K562 (cell line): ENCODE measurements at regions not wholly inside any gene's neighbourhood (a gene's known extent, or its start where the extent isn't known, plus 50 kb on each side); places are given as distances from the start of the nearest gene placed in this dataset.

Source experiments
- ATAC-seq: fragments of 200-7000 bp; cut with Tn5 transposase; 3 replicates; pipeline ENCODE4 v1.9.1; 2020; ENCODE audit warnings: moderate library complexity
- BruUV-seq: library from RNA; stranded (reverse); fragments of 400-500 nt; replicated peaks from 2 replicates; lab custom pipeline; 2021; lab: Mats Ljungman, UMichigan
- CTCF ChIA-PET: fragments of 300-600 bp; formaldehyde crosslinking; extraction: SDS; loops from one replicate; lab custom pipeline; 2021; ENCODE audit warnings: low intra/inter-chr PET ratio; lab: Yijun Ruan, JAX
- POLR2A ChIA-PET: fragments of 300-600, 350-650 bp; sonication (Branson Sonifier 250); formaldehyde crosslinking; extraction: SDS; loops from one replicate; lab custom pipeline; 2021; ENCODE audit warnings: antibody characterized with exemption, inconsistent platforms; lab: Yijun Ruan, JAX
- DNase-seq, 4 experiments: peaks; one replicate each; pipeline versions ENCODE4 v3.0.0 to v3.0.0-alpha.2; 2011 to 2018; ENCODE audit warnings: low spot score in 3 of 4, mixed read lengths in 3 of 4; ENCODE audit errors: extremely low read depth in 1 of 4
- FAIRE-seq: peaks from 2 replicates; lab custom pipeline; 2011; peaks lifted over from hg19 to GRCh38; lab: Jason Lieb, UNC
- H2AFZ ChIP-seq: 2 replicates; pipeline ENCODE4 v1.6.0; 2011; ENCODE audit warnings: low read depth, low read length, control low read depth, inconsistent platforms
- H3K27ac ChIP-seq: fragments of 200-600 bp; 3 replicates; pipeline ENCODE4 v1.8.0; 2011; ENCODE audit warnings: low read depth, mild to moderate bottlenecking, control low read depth, inconsistent platforms, low read length, moderate library complexity, mixed read lengths; ENCODE audit errors: extremely low read depth
- H3K27me3 ChIP-seq, 2 experiments: fragments of 300-600 bp in 1 of 2; 2 replicates in 1 of 2; 3 replicates in 1 of 2; pipeline versions ENCODE4 v1.6.0 to v1.8.0; 2011; ENCODE audit warnings: inconsistent platforms in 2 of 2, low read length in 2 of 2, mild to moderate bottlenecking in 1 of 2, mixed read lengths in 1 of 2, moderate library complexity in 1 of 2; ENCODE audit not compliant: control insufficient read depth in 2 of 2, insufficient read depth in 2 of 2
- H3K36me3 ChIP-seq: fragments of 300-600 bp; 3 replicates; pipeline ENCODE4 v1.8.0; 2011; ENCODE audit warnings: mild to moderate bottlenecking, low read length, inconsistent platforms; ENCODE audit not compliant: control insufficient read depth, insufficient read depth
- H3K4me1 ChIP-seq, 2 experiments: fragments of 200-600 bp in 1 of 2; replicated peaks in 1 of 2; 2 replicates in 1 of 2; 3 replicates in 1 of 2; pipeline versions ENCODE4 v1.5.1 to v1.8.0; 2011; ENCODE audit warnings: inconsistent platforms in 2 of 2, low read length in 2 of 2, mild to moderate bottlenecking in 1 of 2, mixed read lengths in 1 of 2, moderate library complexity in 1 of 2; ENCODE audit not compliant: control insufficient read depth in 2 of 2, insufficient read depth in 2 of 2
- H3K4me2 ChIP-seq: 2 replicates; pipeline ENCODE4 v1.6.1; 2011; ENCODE audit warnings: low read length, control low read depth, inconsistent platforms, mixed read lengths; ENCODE audit not compliant: insufficient read depth
- H3K4me3 ChIP-seq: fragments of 200-600 bp; sonication (generic), shearing (Covaris generic); 2 replicates; pipeline ENCODE4 v1.5.1; 2016; ENCODE audit warnings: control low read depth, inconsistent platforms
- H3K79me2 ChIP-seq: fragments of 200-600 bp; 3 replicates; pipeline ENCODE4 v1.8.0; 2011; ENCODE audit warnings: low read length, inconsistent platforms; ENCODE audit not compliant: control insufficient read depth, insufficient read depth
- H3K9ac ChIP-seq, 2 experiments: 2 replicates each; pipeline versions ENCODE4 v1.6.0 to v1.6.1; 2011; ENCODE audit warnings: low read depth in 2 of 2, low read length in 2 of 2, control low read depth in 1 of 2, inconsistent platforms in 1 of 2, mild to moderate bottlenecking in 1 of 2, mixed read lengths in 1 of 2; ENCODE audit not compliant: insufficient read depth in 1 of 2
- H3K9me1 ChIP-seq: one replicate; pipeline ENCODE4 v1.6.0; 2011; ENCODE audit warnings: inconsistent platforms, mild to moderate bottlenecking, low read length, moderate library complexity; ENCODE audit not compliant: control insufficient read depth, insufficient read depth
- H3K9me3 ChIP-seq: replicated peaks from 2 replicates; pipeline ENCODE4 v1.5.1; 2011; ENCODE audit warnings: low read depth, low read length, inconsistent platforms; ENCODE audit not compliant: control insufficient read depth, insufficient read depth
- H4K20me1 ChIP-seq: replicated peaks from 2 replicates; pipeline ENCODE4 v1.6.1; 2011; ENCODE audit warnings: low read length, inconsistent platforms, mixed read lengths; ENCODE audit not compliant: control insufficient read depth, insufficient read depth
- CHD2 ChIP-seq: IDR thresholded peaks from 2 replicates; pipeline ENCODE4 v1.6.1; 2011; ENCODE audit warnings: low read depth, low read length
- FOXJ2 ChIP-seq: fragments of 200-800 bp; sonication (Bioruptor generic); IDR thresholded peaks from 2 replicates; pipeline ENCODE4 v1.6.1; 2016; ENCODE audit warnings: missing genetic modification characterization, missing compliant biosample characterization
- HDAC3 ChIP-seq: fragments of 450-650 bp; IDR thresholded peaks from 2 replicates; pipeline ENCODE4 v1.6.1; 2018; ENCODE audit warnings: borderline replicate concordance, mild to moderate bottlenecking, moderate library complexity; ENCODE audit not compliant: partially characterized antibody
- HNRNPH1 ChIP-seq: fragments of 200-400 bp; formaldehyde crosslinking; optimal IDR thresholded peaks from 2 replicates; pipeline ENCODE3; 2017; ENCODE audit warnings: low read depth, mild to moderate bottlenecking, low read length, moderate library complexity
- ILF3 ChIP-seq: fragments of 450-650 bp; IDR thresholded peaks from 2 replicates; pipeline ENCODE4 v1.6.1; 2018; ENCODE audit warnings: antibody characterized with exemption, mild to moderate bottlenecking, moderate library complexity, borderline replicate concordance
- NR0B1 ChIP-seq: fragments of 450-650 bp; IDR thresholded peaks from one replicate; pipeline ENCODE4 v1.6.1; 2018; ENCODE audit warnings: mild to moderate bottlenecking, moderate library complexity; ENCODE audit not compliant: partially characterized antibody
- ZBED1 ChIP-seq: IDR thresholded peaks from 2 replicates; pipeline ENCODE4 v1.6.1; 2014
- ZNF512 ChIP-seq: IDR thresholded peaks from 2 replicates; pipeline ENCODE4 v1.6.1; 2016; ENCODE audit warnings: missing genetic modification characterization, missing compliant biosample characterization
- WGBS: fragments of 100-300 bp; shearing (Covaris generic); methylation state at CpG from one replicate; pipeline ENCODE4 v1.1.6; 2016; ENCODE audit warnings: low coverage, mixed read lengths; ENCODE audit not compliant: insufficient coverage; ENCODE audit errors: missing lambda C conversion rate; 5-methylcytosine and 5-hydroxymethylcytosine counted together
- in situ Hi-C: fragments of 300-500 bp; cut with MboI; formaldehyde crosslinking; loops from 4 replicates; pipeline ENCODE4 v1.15.0; 2018; ENCODE audit warnings: inconsistent platforms, mixed read lengths
- intact Hi-C: fragments of 100-400 bp; cut with micrococcal nuclease; formaldehyde crosslinking; loops from 2 replicates; pipeline ENCODE4 v1.14.2; 2022
- TF ChIP-seq, protein P1 (sequence below): fragments of 450-650 bp; conservative IDR thresholded peaks from 2 replicates; pipeline ENCODE4 v1.6.1; 2016; ENCODE audit warnings: missing genetic modification characterization, low read depth, mild to moderate bottlenecking, control low read depth, missing compliant biosample characterization
- TF ChIP-seq, protein P2 (sequence below): IDR thresholded peaks from 3 replicates; pipeline ENCODE4 v1.6.1; 2011; ENCODE audit warnings: borderline replicate concordance, mild to moderate bottlenecking, moderate library complexity; ENCODE audit not compliant: insufficient read length; ENCODE audit errors: extremely low read depth
- TF ChIP-seq, protein P3 (sequence below): sonication (generic); formaldehyde crosslinking; IDR thresholded peaks from 2 replicates; pipeline ENCODE4 v1.8.0; 2022; ENCODE audit warnings: missing genetic modification reagents, mild to moderate bottlenecking, borderline replicate concordance

DNA sequence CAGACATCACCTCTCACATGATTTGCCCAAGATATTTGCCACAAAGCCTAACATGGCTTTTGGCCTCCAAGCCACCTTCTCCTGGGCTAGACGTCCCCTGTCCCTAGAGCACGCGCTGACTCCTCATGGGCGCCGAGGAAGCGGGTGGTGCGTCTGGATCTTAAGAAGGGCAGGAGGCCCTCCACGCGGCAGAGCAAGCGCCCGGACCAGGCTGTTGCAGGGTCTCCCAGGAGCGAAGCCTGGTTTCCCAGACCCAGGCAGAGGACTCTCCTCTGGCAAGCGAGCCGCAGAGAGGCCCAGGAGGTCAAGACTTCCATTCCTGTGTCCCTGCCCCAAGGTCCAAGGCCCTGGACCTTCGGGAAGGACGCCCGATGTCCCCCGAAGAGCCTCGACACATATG lies 101.7 kb upstream of the TTC34 start:
- Histone ChIP-seq H3K9me3 (no peaks in the 10 kb centered on the region), H3K36me3 (no peaks in the 10 kb centered on the region), H3K27ac (no peak overlapping the region), H3K4me1 (peaks cover 0 to 5% of the 10 kb centered on the region in 2 experiments; a peak in 1 of 5 replicates), H3K4me2 (no peak overlapping the region), H2AFZ (no peak overlapping the region), H3K9me1 (no peaks in the 10 kb centered on the region), H3K79me2 (no peaks in the 10 kb centered on the region), H3K4me3 (no peak overlapping the region), H3K9ac (no peak overlapping the region; a peak in 1 of 4 replicates), H3K27me3 (peaks cover 13 to 55% of the 10 kb centered on the region in 2 experiments; a peak in 3 of 5 replicates), H4K20me1 (peaks cover 14% of the 10 kb centered on the region; the same call in 1 of the 2 replicates)
- ChIA-PET POLR2A (no interaction called here), CTCF (no interaction called here)
- in situ Hi-C loops = loop anchor here (25.0 kb wide), 1 partner anchor 216 kb away; no protein-coding TSS in a partner anchor
- intact Hi-C loops = no loop called here
- WGBS = 1% methylated on average over 19 of the region's 19 CpGs
- no TSS peak for BruUV-seq
- FAIRE-seq (no peak), ATAC-seq (no peak), DNase-seq (no peak)
- TF ChIP-seq FOXJ2 (tag) = no peak
- TF ChIP-seq, protein P1, sequence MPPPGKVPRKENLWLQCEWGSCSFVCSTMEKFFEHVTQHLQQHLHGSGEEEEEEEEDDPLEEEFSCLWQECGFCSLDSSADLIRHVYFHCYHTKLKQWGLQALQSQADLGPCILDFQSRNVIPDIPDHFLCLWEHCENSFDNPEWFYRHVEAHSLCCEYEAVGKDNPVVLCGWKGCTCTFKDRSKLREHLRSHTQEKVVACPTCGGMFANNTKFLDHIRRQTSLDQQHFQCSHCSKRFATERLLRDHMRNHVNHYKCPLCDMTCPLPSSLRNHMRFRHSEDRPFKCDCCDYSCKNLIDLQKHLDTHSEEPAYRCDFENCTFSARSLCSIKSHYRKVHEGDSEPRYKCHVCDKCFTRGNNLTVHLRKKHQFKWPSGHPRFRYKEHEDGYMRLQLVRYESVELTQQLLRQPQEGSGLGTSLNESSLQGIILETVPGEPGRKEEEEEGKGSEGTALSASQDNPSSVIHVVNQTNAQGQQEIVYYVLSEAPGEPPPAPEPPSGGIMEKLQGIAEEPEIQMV = no peak
- TF ChIP-seq, protein P2, sequence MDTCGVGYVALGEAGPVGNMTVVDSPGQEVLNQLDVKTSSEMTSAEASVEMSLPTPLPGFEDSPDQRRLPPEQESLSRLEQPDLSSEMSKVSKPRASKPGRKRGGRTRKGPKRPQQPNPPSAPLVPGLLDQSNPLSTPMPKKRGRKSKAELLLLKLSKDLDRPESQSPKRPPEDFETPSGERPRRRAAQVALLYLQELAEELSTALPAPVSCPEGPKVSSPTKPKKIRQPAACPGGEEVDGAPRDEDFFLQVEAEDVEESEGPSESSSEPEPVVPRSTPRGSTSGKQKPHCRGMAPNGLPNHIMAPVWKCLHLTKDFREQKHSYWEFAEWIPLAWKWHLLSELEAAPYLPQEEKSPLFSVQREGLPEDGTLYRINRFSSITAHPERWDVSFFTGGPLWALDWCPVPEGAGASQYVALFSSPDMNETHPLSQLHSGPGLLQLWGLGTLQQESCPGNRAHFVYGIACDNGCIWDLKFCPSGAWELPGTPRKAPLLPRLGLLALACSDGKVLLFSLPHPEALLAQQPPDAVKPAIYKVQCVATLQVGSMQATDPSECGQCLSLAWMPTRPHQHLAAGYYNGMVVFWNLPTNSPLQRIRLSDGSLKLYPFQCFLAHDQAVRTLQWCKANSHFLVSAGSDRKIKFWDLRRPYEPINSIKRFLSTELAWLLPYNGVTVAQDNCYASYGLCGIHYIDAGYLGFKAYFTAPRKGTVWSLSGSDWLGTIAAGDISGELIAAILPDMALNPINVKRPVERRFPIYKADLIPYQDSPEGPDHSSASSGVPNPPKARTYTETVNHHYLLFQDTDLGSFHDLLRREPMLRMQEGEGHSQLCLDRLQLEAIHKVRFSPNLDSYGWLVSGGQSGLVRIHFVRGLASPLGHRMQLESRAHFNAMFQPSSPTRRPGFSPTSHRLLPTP = no peak
- no peak for TF ChIP-seq ZBED1
- TF ChIP-seq, protein P3, sequence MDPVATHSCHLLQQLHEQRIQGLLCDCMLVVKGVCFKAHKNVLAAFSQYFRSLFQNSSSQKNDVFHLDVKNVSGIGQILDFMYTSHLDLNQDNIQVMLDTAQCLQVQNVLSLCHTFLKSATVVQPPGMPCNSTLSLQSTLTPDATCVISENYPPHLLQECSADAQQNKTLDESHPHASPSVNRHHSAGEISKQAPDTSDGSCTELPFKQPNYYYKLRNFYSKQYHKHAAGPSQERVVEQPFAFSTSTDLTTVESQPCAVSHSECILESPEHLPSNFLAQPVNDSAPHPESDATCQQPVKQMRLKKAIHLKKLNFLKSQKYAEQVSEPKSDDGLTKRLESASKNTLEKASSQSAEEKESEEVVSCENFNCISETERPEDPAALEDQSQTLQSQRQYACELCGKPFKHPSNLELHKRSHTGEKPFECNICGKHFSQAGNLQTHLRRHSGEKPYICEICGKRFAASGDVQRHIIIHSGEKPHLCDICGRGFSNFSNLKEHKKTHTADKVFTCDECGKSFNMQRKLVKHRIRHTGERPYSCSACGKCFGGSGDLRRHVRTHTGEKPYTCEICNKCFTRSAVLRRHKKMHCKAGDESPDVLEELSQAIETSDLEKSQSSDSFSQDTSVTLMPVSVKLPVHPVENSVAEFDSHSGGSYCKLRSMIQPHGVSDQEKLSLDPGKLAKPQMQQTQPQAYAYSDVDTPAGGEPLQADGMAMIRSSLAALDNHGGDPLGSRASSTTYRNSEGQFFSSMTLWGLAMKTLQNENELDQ = no peak
- TF ChIP-seq ZNF512 (tag) = no peak
- TF ChIP-seq ILF3 = no peak
- no peak for TF ChIP-seq HNRNPH1
- TF ChIP-seq HDAC3 = no peak
- no peak for TF ChIP-seq CHD2
- TF ChIP-seq NR0B1 = no peak
